ENCODE measurements at regions not wholly inside any gene's neighbourhood (a gene's known extent, or its start where the extent isn't known, plus 50 kb on each side); places are given as distances from the start of the nearest gene placed in this dataset.

- no peaks in the 10 kb centered on the region for H3K9me3 ChIP-seq (ENCODE audit: control insufficient read depth, insufficient read depth, low read depth, low read length)
- CTCF ChIA-PET, result no interaction called here
- no peak for DNase-seq (ENCODE audit: low read depth, low spot score)
- TF ChIP-seq POLR2AphosphoS5 (IDR thresholded peaks at IDR 0.05; ENCODE audit: low read depth, low read length) (no peak), SIN3A (IDR thresholded peaks at IDR 0.05; ENCODE audit: borderline replicate concordance, insufficient read depth, low read depth, low read length) (no peak), REST (IDR thresholded peaks at IDR 0.05; ENCODE audit: insufficient read depth in 1 of 2, low read depth in 2 of 2, low read length in 1 of 2) (no peak), CTCF (IDR thresholded peaks at IDR 0.05) (no peak), TCF7L2 (IDR thresholded peaks at IDR 0.05; ENCODE audit: low read depth, low read length) (no peak)
- no peaks in the 10 kb centered on the region for H3K4me1 ChIP-seq (ENCODE audit: control insufficient read depth, insufficient read depth, low read length)
- no peaks in the 10 kb centered on the region for H3K27me3 ChIP-seq (ENCODE audit: control insufficient read depth, insufficient read depth, low read length)
- no peak overlapping the region for H3K4me3 ChIP-seq (ENCODE audit: low read depth in 2 of 2, low read length in 2 of 2)
- in situ Hi-C loops (cut with HindIII; ENCODE audit: low pct_unique_long_range_greater_than_20kb, low sequenced_read_pairs) (no loop called here), intact Hi-C loops (cut with micrococcal nuclease; ENCODE audit: unreplicated experiment) (no loop called here)
- no TSS peak for BruUV-seq (replicated peaks)
- ATAC-seq, result no peak
- H3K27ac ChIP-seq (ENCODE audit: low read length), result no peak overlapping the region
- H3K36me3 ChIP-seq (ENCODE audit: control insufficient read depth, insufficient read depth, low read length), result no peaks in the 10 kb centered on the region
- POLR2A ChIA-PET, result no interaction called here
Measured at GRCh38 chr17:13865650-13866049, 203.7 kb upstream of the COX10 start.

GRCh38 chr17:13869331-13869940, 199.9 kb upstream of the COX10 start:
- in situ Hi-C loops (cut with HindIII; ENCODE audit: low pct_unique_long_range_greater_than_20kb, low sequenced_read_pairs) (no loop called here), intact Hi-C loops (cut with micrococcal nuclease; ENCODE audit: unreplicated experiment) (no loop called here)
- BruUV-seq (replicated peaks), result no TSS peak
- ChIA-PET POLR2A (no interaction called here), CTCF (no interaction called here)
- Histone ChIP-seq H3K4me1 (ENCODE audit: control insufficient read depth, insufficient read depth, low read length) (no peaks in the 10 kb centered on the region), H3K9me3 (ENCODE audit: control insufficient read depth, insufficient read depth, low read depth, low read length) (no peaks in the 10 kb centered on the region), H3K4me3 (ENCODE audit: low read depth in 2 of 2, low read length in 2 of 2) (no peak overlapping the region), H3K36me3 (ENCODE audit: control insufficient read depth, insufficient read depth, low read length) (no peaks in the 10 kb centered on the region), H3K27me3 (ENCODE audit: control insufficient read depth, insufficient read depth, low read length) (no peaks in the 10 kb centered on the region), H3K27ac (ENCODE audit: low read length) (no peak overlapping the region)
- no peak for ATAC-seq
- no peak for TF ChIP-seq POLR2AphosphoS5 (IDR thresholded peaks at IDR 0.05; ENCODE audit: low read depth, low read length)
- TF ChIP-seq CTCF (IDR thresholded peaks at IDR 0.05), result no peak
- no peak for TF ChIP-seq TCF7L2 (IDR thresholded peaks at IDR 0.05; ENCODE audit: low read depth, low read length)
- no peak for TF ChIP-seq REST (IDR thresholded peaks at IDR 0.05; ENCODE audit: insufficient read depth in 1 of 2, low read depth in 2 of 2, low read length in 1 of 2)
- no peak for TF ChIP-seq SIN3A (IDR thresholded peaks at IDR 0.05; ENCODE audit: borderline replicate concordance, insufficient read depth, low read depth, low read length)
- DNase-seq (ENCODE audit: low read depth, low spot score), result no peak
